Urothelium cell line (cell line): ENCODE measurements at regions not wholly inside any gene's neighbourhood (a gene's known extent, or its start where the extent isn't known, plus 50 kb on each side); places are given as distances from the start of the nearest gene placed in this dataset.

ENCODE experiments used
- DNase-seq: peaks from one replicate; pipeline ENCODE4 v3.0.0; 2011; ENCODE audit warnings: low spot score, mixed read lengths
- FAIRE-seq: peaks from 2 replicates; lab custom pipeline; 2011; peaks lifted over from hg19 to GRCh38; lab: Jason Lieb, UNC

DNA sequence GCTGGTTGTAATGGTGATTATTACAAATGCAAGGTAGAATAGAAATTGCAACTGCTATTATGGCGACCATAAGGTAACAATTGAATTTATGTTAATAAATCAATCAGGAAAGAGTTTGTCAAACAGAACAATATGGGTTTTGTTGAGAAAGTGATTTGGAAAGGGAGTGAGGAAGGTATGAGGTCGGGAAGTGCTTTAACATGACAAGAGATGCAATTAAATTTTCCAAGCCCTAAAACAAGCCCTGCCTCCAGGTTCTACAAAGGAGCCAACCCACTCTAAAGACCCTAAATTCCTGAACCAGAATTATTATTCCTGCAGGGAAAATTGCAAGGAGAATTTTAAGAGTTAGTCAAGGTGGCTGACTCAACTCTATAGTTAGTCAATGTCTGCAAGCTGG lies 363.7 kb downstream of the BMPER start:
- DNase-seq (no peak), FAIRE-seq (no peak)

- FAIRE-seq (no peak), DNase-seq (no peak)
Measured at GRCh38 chr7:34275624-34276023, 370.3 kb downstream of the BMPER start.

DNA sequence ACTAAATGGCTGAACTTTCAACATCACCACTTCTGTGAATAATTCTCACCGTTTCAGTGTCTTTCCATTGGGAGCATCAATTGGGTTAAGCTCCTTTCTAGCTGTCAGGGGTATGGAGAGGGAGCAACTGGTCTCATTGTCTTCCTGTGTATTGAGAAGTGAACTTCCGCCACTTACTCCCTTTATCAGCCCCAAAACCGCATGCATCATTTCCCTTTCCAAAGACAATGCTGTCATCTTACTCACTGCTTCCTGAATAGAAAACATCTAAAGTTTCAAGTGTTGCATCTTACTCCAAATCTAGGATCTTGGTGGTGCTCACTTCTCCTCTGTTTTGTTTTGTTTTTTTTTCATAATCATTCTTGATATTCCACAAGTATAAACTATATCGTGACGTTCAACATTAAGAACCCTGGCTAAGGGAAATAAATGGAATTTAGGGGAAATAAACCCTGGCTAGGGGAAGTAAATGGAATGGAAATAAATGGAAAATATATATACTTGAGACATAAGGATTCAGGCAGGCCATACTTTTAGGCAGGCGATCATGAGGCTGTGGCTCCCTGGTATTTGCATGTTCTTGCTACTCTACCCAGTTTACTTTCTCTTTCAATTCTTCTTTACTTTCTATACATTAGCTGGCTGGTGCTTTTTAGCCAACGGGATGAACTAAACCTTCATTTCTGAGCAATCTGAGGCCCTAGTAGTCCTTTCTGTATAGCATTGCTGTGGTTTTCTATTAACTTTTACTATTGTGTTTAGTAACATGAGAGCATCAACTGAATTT lies 371.9 kb downstream of the BMPER start:
- FAIRE-seq, result peak; percentile 20
- DNase-seq, result peak; percentile 16

- no peak for FAIRE-seq
Measured at GRCh38 chr7:34277803-34278199, 372.5 kb downstream of the BMPER start.

DNA sequence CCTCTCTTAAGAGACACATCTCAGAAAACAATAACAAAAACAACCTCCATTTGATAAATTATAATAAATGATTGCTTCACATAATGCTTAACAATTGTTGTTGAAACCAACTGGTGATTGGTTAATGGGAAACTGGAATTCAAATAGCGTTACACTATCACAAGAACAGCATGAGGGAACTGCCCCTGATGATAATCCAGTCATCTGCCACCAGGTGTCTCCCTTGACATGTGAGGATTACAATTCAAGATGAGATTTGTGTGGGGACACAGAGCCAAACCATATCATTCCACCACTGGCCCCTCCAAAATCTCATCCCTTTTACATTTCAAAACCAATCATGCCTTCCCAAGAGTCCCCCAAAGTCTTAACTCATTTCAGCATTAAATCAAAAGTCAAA lies 375.9 kb downstream of the BMPER start:
- no peak for DNase-seq
- no peak for FAIRE-seq

More at GRCh38 chr7:34277803-34278199, 372.5 kb downstream of the BMPER start:
- DNase-seq, result no peak

DNA sequence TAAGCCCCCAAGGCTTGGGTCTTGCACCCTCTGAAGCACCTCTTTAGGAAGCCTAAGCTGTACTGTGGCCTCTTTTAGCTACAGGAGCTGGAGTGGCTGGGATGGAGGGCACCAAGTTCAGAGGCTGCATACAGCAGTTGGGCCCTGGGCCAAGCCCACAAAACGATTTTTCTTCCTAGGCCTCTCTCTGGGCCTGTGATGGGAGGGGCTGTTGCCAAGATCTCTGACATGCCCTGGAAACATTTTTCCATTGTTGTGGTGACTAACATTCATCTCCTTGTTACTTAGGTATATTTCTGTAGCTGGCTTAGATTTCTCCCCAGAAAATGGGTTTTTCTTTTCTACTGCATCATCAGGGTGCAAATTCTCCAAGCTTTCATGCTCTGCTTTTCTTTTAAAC lies 375.7 kb upstream of the NPSR1 start:
- FAIRE-seq (no peak), DNase-seq (no peak)

GRCh38 chr7:34296663-34297062 lies 361.4 kb upstream of the NPSR1 start:
- no peak for FAIRE-seq
- no peak for DNase-seq

DNA sequence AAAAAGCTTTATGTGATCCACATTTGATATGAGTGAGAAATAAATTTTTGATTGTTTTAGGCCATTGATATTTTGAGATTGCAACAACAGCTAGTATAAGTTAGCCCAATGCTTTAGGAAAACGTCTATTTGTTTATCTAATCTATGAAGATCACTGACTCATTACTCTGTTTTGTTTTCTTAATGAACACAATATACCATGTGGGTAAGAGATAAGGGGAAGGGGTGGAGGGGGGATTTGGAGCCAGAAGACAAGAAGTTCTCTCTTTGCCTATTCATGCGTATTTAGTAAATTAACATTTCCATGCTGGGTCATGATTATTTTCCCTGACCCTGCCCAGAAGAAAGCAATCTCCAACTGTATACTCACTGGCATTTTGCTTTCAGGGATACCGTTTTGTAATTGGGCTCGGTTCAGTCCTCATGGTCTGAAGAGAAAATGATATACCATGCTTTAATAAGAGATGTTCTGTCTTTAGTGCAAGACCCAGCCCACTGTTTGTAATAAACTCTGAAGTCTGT lies 359.5 kb upstream of the NPSR1 start:
- FAIRE-seq (no peak), DNase-seq (no peak)

DNA sequence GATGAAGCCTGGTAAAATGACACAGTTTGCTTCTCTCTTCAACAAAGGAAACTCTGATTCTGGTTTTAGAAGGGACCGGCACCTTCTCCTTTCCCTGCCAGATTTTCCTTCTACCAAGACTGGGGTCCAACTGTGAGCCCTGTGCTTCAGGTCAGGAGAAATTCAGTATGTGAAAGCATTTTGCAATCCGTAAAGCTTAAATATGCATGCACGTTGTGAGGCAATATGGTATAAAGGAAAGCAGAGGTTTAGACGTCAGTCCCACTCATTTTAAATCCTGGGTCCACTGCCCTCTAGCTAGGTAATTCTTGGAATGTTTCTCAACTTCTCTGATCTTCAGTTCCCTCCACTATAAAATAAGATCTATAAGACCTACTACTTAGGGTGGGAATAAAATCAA lies 359.0 kb upstream of the NPSR1 start:
- FAIRE-seq (no peak), DNase-seq (no peak)

- no peak for FAIRE-seq
- DNase-seq, result no peak
Measured at GRCh38 chr7:34307540-34307939, 350.5 kb upstream of the NPSR1 start.

GRCh38 chr7:34308595-34308994 lies 349.4 kb upstream of the NPSR1 start:
- FAIRE-seq (no peak), DNase-seq (no peak)

DNA sequence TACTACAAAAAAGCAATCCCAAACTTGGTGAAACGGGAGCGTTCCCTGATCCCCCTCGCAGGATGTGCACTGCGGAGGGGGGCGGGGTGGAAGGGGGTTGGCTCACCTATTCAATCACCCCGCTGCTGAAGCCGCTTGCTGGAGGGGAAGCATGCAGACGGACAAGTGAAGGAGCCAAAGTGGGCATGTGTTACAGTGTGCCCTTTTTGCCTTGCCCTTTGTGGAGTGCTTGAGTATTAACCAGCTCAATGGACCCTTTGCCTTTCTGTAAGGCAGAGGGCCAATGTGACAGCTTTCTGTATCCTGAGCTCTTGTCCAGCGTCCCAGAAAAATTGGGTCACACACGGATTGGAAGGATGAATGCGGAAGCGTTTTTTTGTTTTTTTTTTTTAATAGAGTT lies 348.9 kb upstream of the NPSR1 start:
- FAIRE-seq (no peak), DNase-seq (no peak)

- FAIRE-seq, result no peak
- no peak for DNase-seq
Measured at GRCh38 chr7:34309584-34309983, 348.4 kb upstream of the NPSR1 start.

DNA sequence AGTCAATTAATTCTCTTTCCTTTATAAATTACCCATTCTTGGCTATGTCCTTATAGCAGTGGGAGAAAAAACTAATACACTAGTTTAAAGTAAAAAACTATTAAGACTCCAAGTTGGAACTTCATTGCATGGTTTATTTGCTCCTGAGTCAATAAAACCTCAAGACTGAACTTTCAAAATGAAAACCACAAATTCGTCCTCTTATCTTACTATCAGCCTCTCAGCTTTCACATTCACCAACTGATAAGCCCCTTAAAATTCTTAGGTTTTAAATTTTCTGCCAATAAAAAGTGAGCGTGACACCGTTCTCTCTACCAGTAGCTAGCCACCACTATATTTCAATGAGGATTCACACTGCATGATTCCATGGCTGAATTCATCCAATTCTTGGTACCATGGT lies 346.4 kb upstream of the NPSR1 start:
- DNase-seq, result no peak
- FAIRE-seq, result no peak

DNA sequence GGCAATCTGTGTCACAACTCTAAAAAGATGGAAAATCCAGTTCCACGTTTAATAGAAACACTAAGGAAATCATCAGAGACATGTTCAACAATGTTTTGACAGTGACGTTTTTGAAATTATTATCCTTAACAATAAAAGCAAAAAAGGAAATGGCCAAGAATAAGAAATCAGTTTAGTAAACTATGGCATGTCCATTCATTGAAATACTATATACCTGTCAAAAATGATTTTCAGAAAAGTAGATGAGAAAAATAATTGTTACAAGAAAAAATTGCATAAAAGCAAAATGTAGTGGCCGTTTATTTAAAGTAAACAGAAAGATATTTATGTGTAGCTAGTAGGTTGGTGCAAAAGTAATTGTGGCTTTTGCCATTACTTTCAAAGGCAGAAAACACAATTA lies 345.4 kb upstream of the NPSR1 start:
- FAIRE-seq (no peak), DNase-seq (no peak)

GRCh38 chr7:34313289-34313688 lies 344.7 kb upstream of the NPSR1 start:
- FAIRE-seq (no peak), DNase-seq (no peak)

GRCh38 chr7:34315032-34315431 lies 343.0 kb upstream of the NPSR1 start:
- DNase-seq, result peak; percentile 32

DNA sequence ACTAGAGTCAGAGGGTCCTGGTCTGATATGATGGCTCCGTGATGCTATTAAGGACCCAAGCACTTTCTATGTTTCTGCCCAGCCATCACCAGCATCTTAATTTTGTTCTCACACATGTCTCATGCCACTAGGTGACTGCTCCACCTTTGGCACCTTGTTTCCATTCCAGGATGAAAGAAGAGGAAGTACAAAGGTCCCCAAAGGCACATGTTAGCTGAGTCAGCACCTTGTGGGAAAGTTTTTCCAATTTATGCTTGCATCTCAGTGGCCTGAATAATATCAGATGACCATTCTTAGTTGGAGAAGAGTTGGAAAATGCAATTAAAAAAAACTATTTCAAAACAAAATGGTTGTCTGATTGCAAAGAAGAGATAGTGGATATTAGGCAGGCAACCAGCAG lies 341.0 kb upstream of the NPSR1 start:
- DNase-seq (no peak), FAIRE-seq (no peak)

More at GRCh38 chr7:34315032-34315431, 343.0 kb upstream of the NPSR1 start:
- no peak for FAIRE-seq

GRCh38 chr7:34320412-34320811 lies 337.6 kb upstream of the NPSR1 start:
- no peak for DNase-seq
- no peak for FAIRE-seq

- FAIRE-seq (peak; percentile 63), DNase-seq (peak; percentile 84)
Measured at GRCh38 chr7:34320926-34321661, 336.9 kb upstream of the NPSR1 start.

GRCh38 chr7:34322841-34323240 lies 335.2 kb upstream of the NPSR1 start:
- no peak for FAIRE-seq
- no peak for DNase-seq

DNA sequence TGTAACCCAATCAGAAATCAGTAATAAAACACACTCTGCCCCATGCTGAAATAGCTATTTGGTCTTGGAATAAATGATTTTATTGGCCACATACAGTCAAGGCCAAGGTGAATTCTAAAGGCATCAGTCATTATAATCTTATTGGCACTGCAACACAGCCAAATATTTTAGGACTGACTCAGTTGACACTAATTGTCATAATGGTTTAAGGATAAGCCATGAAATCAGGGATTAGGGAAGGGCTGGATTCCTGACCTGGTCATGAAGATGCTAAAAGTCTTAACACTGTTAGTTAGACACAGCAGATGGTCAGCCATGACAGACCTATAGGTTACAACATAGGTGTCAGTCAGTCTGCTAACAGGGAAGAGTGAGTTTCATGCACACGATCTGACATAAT lies 330.3 kb upstream of the NPSR1 start:
- FAIRE-seq, result no peak
- DNase-seq, result no peak
